SU-DHL-6 (cell line): ENCODE measurements at regions not wholly inside any gene's neighbourhood (a gene's known extent, or its start where the extent isn't known, plus 50 kb on each side); places are given as distances from the start of the nearest gene placed in this dataset.

Source experiments
- H2AFZ ChIP-seq: fragments of 200-600 bp; sonication (generic); 2 replicates; pipeline ENCODE4 v1.6.1; 2014; ENCODE audit warnings: low read depth, mild to moderate bottlenecking, moderate library complexity, mixed read lengths, antibody characterized with exemption, low read length; ENCODE audit not compliant: severe bottlenecking
- H3F3A ChIP-seq: fragments of 200-600 bp; shearing (Covaris generic); 2 replicates; pipeline ENCODE4 v1.6.0; 2016; ENCODE audit warnings: antibody characterized with exemption, mild to moderate bottlenecking; ENCODE audit not compliant: insufficient read depth
- H3K27ac ChIP-seq: fragments of 200-600 bp; sonication (generic); 2 replicates; pipeline ENCODE4 v1.5.1; 2016; ENCODE audit warnings: low read depth, mild to moderate bottlenecking, low read length, moderate library complexity, mixed read lengths
- H3K27me3 ChIP-seq: fragments of 200-600 bp; sonication (generic), shearing (Covaris generic); 2 replicates; pipeline ENCODE4 v1.6.0; 2014; ENCODE audit warnings: mild to moderate bottlenecking, low read length
- H3K36me3 ChIP-seq: fragments of 200-600 bp; sonication (generic); 2 replicates; pipeline ENCODE4 v1.6.1; 2014; ENCODE audit warnings: mild to moderate bottlenecking, low read length, mixed read lengths
- H3K4me2 ChIP-seq: fragments of 300-600, 200-600 bp; shearing (Covaris generic), sonication (generic); 2 replicates; pipeline ENCODE4 v1.6.0; 2014; ENCODE audit warnings: low read length, low read depth, mild to moderate bottlenecking; ENCODE audit not compliant: poor library complexity, severe bottlenecking
- H3K4me3 ChIP-seq: fragments of 200-600 bp; sonication (generic); 2 replicates; pipeline ENCODE4 v1.5.1; 2014; ENCODE audit warnings: antibody characterized with exemption, low read length, mild to moderate bottlenecking, mixed read lengths; ENCODE audit not compliant: insufficient read depth, poor library complexity, severe bottlenecking
- H3K79me2 ChIP-seq: fragments of 200-600 bp; sonication (generic); 2 replicates; pipeline ENCODE4 v1.6.1; 2014; ENCODE audit warnings: mild to moderate bottlenecking, low read length, moderate library complexity; ENCODE audit not compliant: insufficient read depth
- H3K9ac ChIP-seq: fragments of 200-600 bp; sonication (generic); 2 replicates; pipeline ENCODE4 v1.7.0; 2014; ENCODE audit warnings: mild to moderate bottlenecking, low read length
- H3K9me2 ChIP-seq: fragments of 200-600 bp; sonication (generic); replicated peaks from 2 replicates; pipeline ENCODE4 v1.6.1; 2014; ENCODE audit warnings: low read length; ENCODE audit not compliant: insufficient read depth
- H3K9me3 ChIP-seq: fragments of 200-600 bp; sonication (generic); 2 replicates; pipeline ENCODE4 v1.6.1; 2014; ENCODE audit warnings: low read length, mixed read lengths; ENCODE audit not compliant: insufficient read depth
- H4K20me1 ChIP-seq: fragments of 200-600 bp; sonication (generic); 2 replicates; pipeline ENCODE4 v1.6.1; 2014; ENCODE audit warnings: low read depth, mild to moderate bottlenecking, antibody characterized with exemption, low read length, moderate library complexity, mixed read lengths
- EZH2phosphoT487 ChIP-seq: fragments of 200-600 bp; sonication (generic), shearing (Covaris generic); conservative IDR thresholded peaks from 2 replicates; pipeline ENCODE4 v1.6.1; 2018; ENCODE audit warnings: mild to moderate bottlenecking, antibody characterized with exemption, low read length, moderate library complexity, mixed read lengths
- TF ChIP-seq, protein P1 (sequence below): fragments of 200-600 bp; sonication (generic); IDR thresholded peaks from one replicate; pipeline ENCODE4 v1.5.1; 2017; ENCODE audit warnings: antibody characterized with exemption, mild to moderate bottlenecking, low read length, moderate library complexity; ENCODE audit not compliant: insufficient read depth, poor library complexity, severe bottlenecking

DNA sequence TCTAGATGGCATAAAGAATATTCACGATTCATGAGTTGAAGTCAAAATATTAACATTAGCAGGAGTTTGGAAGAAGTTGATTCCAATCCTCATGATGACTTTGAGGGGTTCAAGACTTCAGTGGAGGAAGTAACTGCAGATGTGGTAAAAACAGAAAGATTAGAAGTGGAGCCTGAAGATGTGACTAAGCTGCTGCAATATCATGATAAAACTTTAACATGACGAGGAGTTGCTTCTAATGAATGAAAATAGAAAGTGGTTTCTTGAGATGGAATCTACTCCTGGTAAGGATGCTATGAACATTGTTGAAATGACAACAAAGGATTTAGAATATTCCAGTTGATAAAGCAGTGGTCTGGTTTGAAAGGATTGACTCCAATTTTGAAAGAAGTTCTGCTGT is 70.1 kb upstream of the TMLHE start:
- TF ChIP-seq EZH2phosphoT487: no peak
- TF ChIP-seq, protein P1, sequence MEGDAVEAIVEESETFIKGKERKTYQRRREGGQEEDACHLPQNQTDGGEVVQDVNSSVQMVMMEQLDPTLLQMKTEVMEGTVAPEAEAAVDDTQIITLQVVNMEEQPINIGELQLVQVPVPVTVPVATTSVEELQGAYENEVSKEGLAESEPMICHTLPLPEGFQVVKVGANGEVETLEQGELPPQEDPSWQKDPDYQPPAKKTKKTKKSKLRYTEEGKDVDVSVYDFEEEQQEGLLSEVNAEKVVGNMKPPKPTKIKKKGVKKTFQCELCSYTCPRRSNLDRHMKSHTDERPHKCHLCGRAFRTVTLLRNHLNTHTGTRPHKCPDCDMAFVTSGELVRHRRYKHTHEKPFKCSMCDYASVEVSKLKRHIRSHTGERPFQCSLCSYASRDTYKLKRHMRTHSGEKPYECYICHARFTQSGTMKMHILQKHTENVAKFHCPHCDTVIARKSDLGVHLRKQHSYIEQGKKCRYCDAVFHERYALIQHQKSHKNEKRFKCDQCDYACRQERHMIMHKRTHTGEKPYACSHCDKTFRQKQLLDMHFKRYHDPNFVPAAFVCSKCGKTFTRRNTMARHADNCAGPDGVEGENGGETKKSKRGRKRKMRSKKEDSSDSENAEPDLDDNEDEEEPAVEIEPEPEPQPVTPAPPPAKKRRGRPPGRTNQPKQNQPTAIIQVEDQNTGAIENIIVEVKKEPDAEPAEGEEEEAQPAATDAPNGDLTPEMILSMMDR: no peak
- H3K36me3 ChIP-seq: no peaks in the 10 kb centered on the region

DNA sequence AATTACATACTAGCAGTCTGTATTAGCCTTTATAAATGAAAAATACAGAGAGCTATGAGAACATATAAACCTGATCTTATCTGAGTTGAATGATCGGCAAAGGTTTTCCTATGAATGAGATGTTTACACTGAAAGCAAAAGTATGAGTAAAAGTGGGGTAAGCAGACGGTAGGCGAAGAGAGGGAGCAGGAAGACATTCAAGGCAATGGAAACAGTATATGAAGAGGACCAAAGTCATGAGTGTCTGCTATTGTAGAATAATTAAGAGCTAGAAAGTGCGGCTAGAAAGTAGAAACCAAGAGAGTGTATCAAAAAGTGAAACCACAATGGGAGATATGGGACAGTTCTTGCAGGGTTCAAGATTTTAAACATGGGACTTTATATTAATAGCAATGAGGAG is 67.0 kb upstream of the TMLHE start:
- Histone ChIP-seq H3K4me3 (no peak overlapping the region), H3K27me3 (no peaks in the 10 kb centered on the region), H3F3A (no peaks in the 10 kb centered on the region), H4K20me1 (no peaks in the 10 kb centered on the region), H3K79me2 (no peaks in the 10 kb centered on the region), H3K9ac (no peak overlapping the region), H3K36me3 (no peaks in the 10 kb centered on the region), H2AFZ (no peak overlapping the region), H3K9me2 (no peaks in the 10 kb centered on the region), H3K9me3 (no peaks in the 10 kb centered on the region), H3K27ac (no peak overlapping the region), H3K4me2 (no peak overlapping the region)
- TF ChIP-seq EZH2phosphoT487: no peak
- TF ChIP-seq, protein P1: no peak

More for the DNA sequence above, 70.1 kb upstream of the TMLHE start:
- no peaks in the 10 kb centered on the region for H3K9me2 ChIP-seq
- H3K9ac ChIP-seq: no peak overlapping the region
- H3K4me3 ChIP-seq: no peak overlapping the region
- no peaks in the 10 kb centered on the region for H4K20me1 ChIP-seq
- H3K27ac ChIP-seq: no peak overlapping the region
- H3F3A ChIP-seq: no peaks in the 10 kb centered on the region
- H2AFZ ChIP-seq: no peak overlapping the region
- no peaks in the 10 kb centered on the region for H3K27me3 ChIP-seq
- no peak overlapping the region for H3K4me2 ChIP-seq
- H3K9me3 ChIP-seq: no peaks in the 10 kb centered on the region
- H3K79me2 ChIP-seq: no peaks in the 10 kb centered on the region

DNA sequence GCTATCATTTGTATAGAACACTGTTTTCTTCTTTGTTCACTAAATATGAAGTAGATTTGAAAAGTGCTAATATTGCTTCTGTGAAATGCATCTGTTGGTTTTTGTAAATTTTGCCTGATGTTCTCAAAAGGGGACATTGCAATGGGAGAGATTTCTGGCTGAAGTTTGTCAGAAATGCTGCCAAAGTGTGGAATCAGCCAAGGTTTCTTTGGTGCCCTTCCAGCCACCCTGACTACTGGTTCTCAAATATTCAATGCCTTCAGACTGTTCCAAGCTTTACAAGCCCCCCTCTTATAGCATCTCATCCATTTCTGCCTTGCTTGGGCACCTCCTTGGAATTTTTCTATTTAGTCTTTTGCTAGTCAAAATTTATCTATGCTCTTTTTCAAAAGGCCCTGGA is 60.6 kb upstream of the TMLHE start:
- no peak overlapping the region for H3K4me3 ChIP-seq
- no peaks in the 10 kb centered on the region for H3F3A ChIP-seq
- no peaks in the 10 kb centered on the region for H3K36me3 ChIP-seq
- TF ChIP-seq, protein P1: no peak
- TF ChIP-seq EZH2phosphoT487: no peak
- no peaks in the 10 kb centered on the region for H3K9me3 ChIP-seq
- H4K20me1 ChIP-seq: no peaks in the 10 kb centered on the region
- H3K27me3 ChIP-seq: no peaks in the 10 kb centered on the region
- H3K9ac ChIP-seq: no peak overlapping the region
- H3K4me2 ChIP-seq: no peak overlapping the region
- H3K27ac ChIP-seq: no peak overlapping the region
- H3K9me2 ChIP-seq: no peaks in the 10 kb centered on the region
- no peak overlapping the region for H2AFZ ChIP-seq
- no peaks in the 10 kb centered on the region for H3K79me2 ChIP-seq
